ENCODE measurements at regions not wholly inside any gene's neighbourhood (a gene's known extent, or its start where the extent isn't known, plus 50 kb on each side); places are given as distances from the start of the nearest gene placed in this dataset.

DNA sequence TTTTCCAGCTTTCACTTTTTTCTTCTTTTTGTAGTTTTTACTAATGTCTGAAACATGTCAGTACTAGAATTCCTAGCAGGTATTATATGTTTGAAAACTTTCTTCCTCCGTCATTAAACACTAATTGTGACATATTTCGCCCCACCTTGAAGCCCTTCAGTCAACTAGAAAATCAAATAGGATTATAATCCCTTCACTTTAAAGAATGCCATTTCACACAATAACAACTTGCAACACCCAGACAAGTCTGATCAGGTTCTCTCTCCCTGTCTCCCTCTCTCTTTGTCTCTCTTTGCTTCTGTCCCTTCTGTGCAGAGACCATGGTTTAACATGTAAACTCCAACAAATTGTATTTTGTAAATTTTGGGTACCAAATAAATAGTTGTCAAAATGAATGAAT, 373.5 kb downstream of the SEMA3D start:
- Histone ChIP-seq H3K4me1 (ENCODE audit: control insufficient read depth, insufficient read depth, low read length) (no peaks in the 10 kb centered on the region), H3K27me3 (ENCODE audit: control insufficient read depth, insufficient read depth) (no peaks in the 10 kb centered on the region), H3K9me3 (ENCODE audit: control insufficient read depth, low read length) (no peaks in the 10 kb centered on the region), H3K27ac (ENCODE audit: low read length) (no peak overlapping the region), H3K4me3 (ENCODE audit: low read length) (no peak overlapping the region)
- intact Hi-C loops (cut with DNase I) = no loop called here
- ATAC-seq (no peak), DNase-seq (no peak)
- WGBS = 95% methylated on average over 2 of the region's 2 CpGs

DNA sequence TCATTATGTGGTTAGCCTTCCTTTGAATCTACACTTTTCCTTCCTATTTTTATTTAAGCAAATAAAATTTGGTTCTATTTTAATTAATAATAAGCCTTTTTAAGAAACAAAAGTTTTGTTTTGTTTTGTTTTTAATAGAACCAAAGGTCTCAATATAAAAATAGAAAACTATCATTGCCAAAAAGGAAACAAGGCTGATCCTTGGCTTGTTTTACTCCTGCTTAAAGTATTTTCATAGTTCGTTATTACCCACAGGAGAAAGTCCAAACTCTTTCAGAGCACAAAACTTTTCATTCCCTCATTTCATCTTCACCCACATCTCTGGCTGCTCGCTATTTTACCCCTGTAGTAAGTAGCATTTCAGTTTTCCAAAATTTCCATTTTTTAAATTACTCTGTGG, 374.8 kb downstream of the SEMA3D start:
- intact Hi-C loops (cut with DNase I) = no loop called here
- Histone ChIP-seq H3K9me3 (ENCODE audit: control insufficient read depth, low read length) (no peaks in the 10 kb centered on the region), H3K27ac (ENCODE audit: low read length) (no peak overlapping the region), H3K27me3 (ENCODE audit: control insufficient read depth, insufficient read depth) (no peaks in the 10 kb centered on the region), H3K4me3 (ENCODE audit: low read length) (no peak overlapping the region), H3K4me1 (ENCODE audit: control insufficient read depth, insufficient read depth, low read length) (no peaks in the 10 kb centered on the region)
- DNase-seq (no peak), ATAC-seq (no peak)
- WGBS = 31% methylated on average over 2 of the region's 2 CpGs

DNA sequence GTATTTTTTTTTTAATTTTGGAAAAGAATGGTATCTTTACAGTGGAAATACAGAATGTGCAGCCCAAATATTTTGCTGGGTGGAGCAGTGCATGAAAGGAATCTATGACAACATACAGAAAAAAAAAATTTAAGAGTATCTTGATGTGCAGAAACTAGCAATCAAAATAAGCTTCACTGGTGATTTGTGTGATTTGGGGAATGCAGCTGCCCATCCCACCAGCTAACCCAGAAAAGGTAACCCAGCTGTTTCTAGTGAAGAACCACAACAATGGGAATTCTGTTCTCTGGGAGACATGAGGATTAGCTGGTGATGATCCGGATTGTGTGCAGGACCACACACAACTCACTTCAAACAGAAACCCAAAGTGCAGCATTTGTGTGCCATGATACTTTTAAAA, 375.5 kb downstream of the SEMA3D start:
- 44% methylated on average over 1 of the region's 1 CpG for WGBS
- intact Hi-C loops (cut with DNase I) = no loop called here

DNA sequence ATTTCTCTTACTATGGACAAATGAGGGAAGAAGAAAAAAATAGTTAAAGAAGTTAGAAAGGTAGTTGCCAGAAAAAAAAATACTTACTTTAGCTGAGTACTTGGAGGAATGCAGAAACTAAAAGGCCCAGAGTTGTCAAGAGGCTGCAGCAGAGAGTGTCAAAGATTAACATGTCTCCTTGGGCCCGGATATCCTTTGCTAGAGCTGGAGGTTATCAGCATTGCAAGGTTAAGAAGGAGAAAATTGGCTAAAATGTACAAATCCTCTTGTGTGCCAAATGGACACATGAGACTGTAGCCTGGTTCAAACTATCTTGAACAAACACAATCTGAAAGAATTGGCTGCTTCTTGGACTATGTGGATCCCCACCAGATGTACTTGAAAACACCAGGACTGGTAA, 377.0 kb downstream of the SEMA3D start:
- Histone ChIP-seq H3K9me3 (ENCODE audit: control insufficient read depth, low read length) (no peaks in the 10 kb centered on the region), H3K27ac (ENCODE audit: low read length) (no peak overlapping the region), H3K4me3 (ENCODE audit: low read length) (no peak overlapping the region), H3K4me1 (ENCODE audit: control insufficient read depth, insufficient read depth, low read length) (no peaks in the 10 kb centered on the region), H3K27me3 (ENCODE audit: control insufficient read depth, insufficient read depth) (no peaks in the 10 kb centered on the region)
- WGBS = 27% methylated on average over 1 of the region's 1 CpG
- ATAC-seq (peak; percentile 55 to 62), DNase-seq (no peak)
- intact Hi-C loops (cut with DNase I) = no loop called here

More for the DNA sequence above, 375.5 kb downstream of the SEMA3D start:
- no peak overlapping the region for H3K4me3 ChIP-seq (ENCODE audit: low read length)
- DNase-seq (no peak), ATAC-seq (no peak)
- H3K27me3 ChIP-seq (ENCODE audit: control insufficient read depth, insufficient read depth) = no peaks in the 10 kb centered on the region
- no peaks in the 10 kb centered on the region for H3K9me3 ChIP-seq (ENCODE audit: control insufficient read depth, low read length)
- H3K27ac ChIP-seq (ENCODE audit: low read length) = peak overlapping the region; percentile 45
- no peaks in the 10 kb centered on the region for H3K4me1 ChIP-seq (ENCODE audit: control insufficient read depth, insufficient read depth, low read length)

DNA sequence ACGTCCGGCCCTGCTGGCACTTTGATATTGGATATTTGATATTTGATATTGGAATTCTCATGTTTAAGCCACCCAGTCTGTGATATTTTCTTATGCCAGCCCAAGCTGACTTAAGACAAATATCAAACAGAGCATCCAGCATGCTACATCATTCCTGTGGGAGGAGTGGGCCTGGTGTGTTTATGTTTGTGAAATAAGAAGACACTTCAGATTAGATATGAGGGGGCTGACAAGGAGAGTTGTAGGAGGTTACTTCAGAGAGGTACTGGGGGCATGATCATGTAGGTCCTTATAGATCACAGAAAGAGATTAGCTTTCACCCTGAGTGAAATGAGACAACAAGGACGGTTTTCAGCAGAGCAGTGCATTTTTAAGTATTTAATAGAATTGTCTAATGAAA, 382.9 kb downstream of the SEMA3D start:
- Histone ChIP-seq H3K4me1 (ENCODE audit: control insufficient read depth, insufficient read depth, low read length) (no peaks in the 10 kb centered on the region), H3K27me3 (ENCODE audit: control insufficient read depth, insufficient read depth) (no peaks in the 10 kb centered on the region), H3K4me3 (ENCODE audit: low read length) (no peak overlapping the region), H3K9me3 (ENCODE audit: control insufficient read depth, low read length) (no peaks in the 10 kb centered on the region), H3K27ac (ENCODE audit: low read length) (no peak overlapping the region)
- intact Hi-C loops (cut with DNase I) = no loop called here
- DNase-seq = no peak
- ATAC-seq = no peak
- 89% methylated on average over 3 of the region's 3 CpGs for WGBS

DNA sequence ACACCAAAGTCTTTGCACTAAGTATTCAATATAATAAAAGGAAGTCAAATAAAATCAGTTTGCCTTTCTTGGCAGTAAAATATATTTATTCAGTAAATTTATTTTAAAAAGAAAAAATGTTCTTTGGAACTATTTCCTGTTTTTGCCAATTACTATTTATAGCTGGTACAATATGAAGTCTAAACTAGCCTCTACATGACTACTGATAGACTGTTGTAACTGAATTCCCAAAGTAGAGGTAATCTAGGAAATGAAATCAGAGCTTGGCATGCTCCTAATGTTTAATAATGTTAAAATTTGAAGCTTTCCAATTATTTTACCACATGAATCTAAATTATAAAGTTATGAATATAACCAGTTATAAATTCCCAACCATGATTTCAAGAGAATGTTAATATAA, 385.5 kb downstream of the SEMA3D start:
- Histone ChIP-seq H3K27me3 (ENCODE audit: control insufficient read depth, insufficient read depth) (no peaks in the 10 kb centered on the region), H3K27ac (ENCODE audit: low read length) (no peak overlapping the region), H3K4me1 (ENCODE audit: control insufficient read depth, insufficient read depth, low read length) (no peaks in the 10 kb centered on the region), H3K4me3 (ENCODE audit: low read length) (no peak overlapping the region), H3K9me3 (ENCODE audit: control insufficient read depth, low read length) (no peaks in the 10 kb centered on the region)
- no peak for DNase-seq
- intact Hi-C loops (cut with DNase I) = no loop called here
- no peak for ATAC-seq

DNA sequence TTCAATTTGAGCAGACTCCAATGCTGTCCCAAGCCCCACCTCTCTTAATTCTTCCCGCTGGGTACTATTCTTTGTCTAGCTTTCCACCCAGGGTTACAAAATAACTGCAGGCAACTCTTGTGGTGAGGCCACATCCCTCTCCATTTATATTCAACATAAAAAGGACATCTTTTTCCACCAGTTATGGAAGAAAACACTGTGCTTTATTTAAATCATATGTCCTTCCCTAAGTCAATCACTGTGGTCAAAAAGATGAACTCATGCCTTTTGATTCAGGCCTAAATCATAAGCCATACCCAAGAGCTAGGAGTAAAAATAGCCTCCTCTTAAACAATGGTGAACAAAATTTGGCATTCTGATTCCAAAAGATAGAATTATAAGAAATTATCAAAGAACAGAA, 386.0 kb downstream of the SEMA3D start:
- ATAC-seq (no peak), DNase-seq (no peak)
- H3K9me3 ChIP-seq (ENCODE audit: control insufficient read depth, low read length) = no peaks in the 10 kb centered on the region
- WGBS = 87% methylated on average over 1 of the region's 1 CpG
- H3K27ac ChIP-seq (ENCODE audit: low read length) = no peak overlapping the region
- H3K4me3 ChIP-seq (ENCODE audit: low read length) = no peak overlapping the region
- H3K4me1 ChIP-seq (ENCODE audit: control insufficient read depth, insufficient read depth, low read length) = no peaks in the 10 kb centered on the region
- intact Hi-C loops (cut with DNase I) = no loop called here
- no peaks in the 10 kb centered on the region for H3K27me3 ChIP-seq (ENCODE audit: control insufficient read depth, insufficient read depth)

DNA sequence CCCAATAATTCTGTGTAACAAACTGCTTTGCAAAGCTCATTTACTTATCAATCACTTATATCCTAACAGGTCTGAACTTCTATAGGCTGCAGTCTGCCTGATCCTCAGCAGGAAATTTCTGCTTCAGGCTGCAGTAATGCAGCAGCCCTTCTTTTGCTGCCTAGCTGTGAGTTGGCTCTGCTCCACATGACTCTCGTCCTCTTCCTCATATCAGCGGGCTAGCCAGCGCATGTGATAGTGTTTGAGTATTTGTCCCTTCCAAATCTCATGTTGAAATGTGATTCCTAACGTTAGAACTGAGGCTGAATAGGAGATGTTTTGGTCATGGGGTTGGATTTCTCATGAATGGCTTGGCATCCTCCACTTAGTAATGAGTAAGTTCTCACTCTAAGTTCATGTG, 387.8 kb downstream of the SEMA3D start:
- peak; percentile 24 to 57 (median 40) for DNase-seq
- intact Hi-C loops (cut with DNase I) = no loop called here
- Histone ChIP-seq H3K27ac (ENCODE audit: low read length) (no peak overlapping the region), H3K4me3 (ENCODE audit: low read length) (no peak overlapping the region), H3K27me3 (ENCODE audit: control insufficient read depth, insufficient read depth) (no peaks in the 10 kb centered on the region), H3K4me1 (ENCODE audit: control insufficient read depth, insufficient read depth, low read length) (no peaks in the 10 kb centered on the region), H3K9me3 (ENCODE audit: control insufficient read depth, low read length) (no peaks in the 10 kb centered on the region)
- ATAC-seq = peak; percentile 51
- 25% methylated on average over 4 of the region's 4 CpGs for WGBS

DNA sequence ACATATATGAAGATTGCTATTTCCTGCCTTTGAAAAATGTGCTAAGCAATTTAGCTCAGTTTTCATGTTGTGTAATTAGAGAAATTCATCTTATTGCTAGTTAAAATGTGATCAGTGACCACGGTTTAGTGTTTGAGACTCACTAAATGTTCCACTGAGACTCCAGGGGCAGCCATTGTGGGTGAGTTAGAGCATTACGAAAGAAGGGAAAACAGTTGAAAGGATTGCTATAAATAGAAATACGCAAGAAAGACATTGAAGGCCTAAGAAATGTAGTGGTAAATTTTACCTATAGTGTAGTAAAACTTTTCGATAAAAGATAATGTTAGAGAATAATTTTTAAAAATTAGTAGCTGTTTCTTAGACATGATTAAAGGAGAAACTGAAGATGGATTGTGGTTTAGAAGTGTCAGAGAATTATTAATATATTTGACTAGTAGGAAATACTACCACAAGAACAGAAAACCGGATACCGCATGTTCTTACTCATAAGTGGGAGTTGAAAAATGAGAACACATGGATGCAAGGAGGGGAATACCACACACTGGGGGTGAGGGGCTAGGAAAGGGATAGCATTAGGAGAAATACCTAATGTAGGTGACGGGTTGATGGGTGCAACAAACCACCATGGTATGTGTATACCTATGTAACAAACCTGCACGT, 394.5 kb downstream of the SEMA3D start:
- Histone ChIP-seq H3K27ac (ENCODE audit: low read length) (no peak overlapping the region), H3K4me3 (ENCODE audit: low read length) (no peak overlapping the region), H3K27me3 (ENCODE audit: control insufficient read depth, insufficient read depth) (no peaks in the 10 kb centered on the region), H3K4me1 (ENCODE audit: control insufficient read depth, insufficient read depth, low read length) (no peaks in the 10 kb centered on the region), H3K9me3 (ENCODE audit: control insufficient read depth, low read length) (no peaks in the 10 kb centered on the region)
- no peak for ATAC-seq
- intact Hi-C loops (cut with DNase I) = no loop called here
- no peak for DNase-seq
- 86% methylated on average over 8 of the region's 8 CpGs for WGBS

DNA sequence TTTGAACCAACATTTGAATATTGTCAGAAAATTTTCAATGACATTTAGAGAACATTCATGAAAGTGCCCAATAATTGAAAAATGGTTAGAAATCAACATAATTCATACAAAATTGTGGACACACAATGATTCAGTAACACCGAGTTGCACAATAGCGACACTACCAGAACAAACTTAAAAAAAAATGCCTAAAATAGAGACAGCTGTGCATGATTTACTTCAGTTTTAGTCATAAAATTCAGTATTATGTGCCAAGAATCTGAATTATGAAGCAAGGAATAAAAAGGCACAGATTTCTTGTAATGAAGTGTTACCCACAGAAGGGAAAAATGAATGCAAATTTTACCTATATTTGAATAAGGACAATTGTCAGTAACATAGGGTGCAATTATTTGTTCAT, 396.0 kb downstream of the SEMA3D start:
- intact Hi-C loops (cut with DNase I) = no loop called here
- Histone ChIP-seq H3K4me3 (ENCODE audit: low read length) (no peak overlapping the region), H3K27ac (ENCODE audit: low read length) (no peak overlapping the region), H3K27me3 (ENCODE audit: control insufficient read depth, insufficient read depth) (no peaks in the 10 kb centered on the region), H3K9me3 (ENCODE audit: control insufficient read depth, low read length) (no peaks in the 10 kb centered on the region), H3K4me1 (ENCODE audit: control insufficient read depth, insufficient read depth, low read length) (no peaks in the 10 kb centered on the region)
- DNase-seq (peak in 1 of 3 donors; percentile 1), ATAC-seq (no peak)
- 60% methylated on average over 2 of the region's 2 CpGs for WGBS

DNA sequence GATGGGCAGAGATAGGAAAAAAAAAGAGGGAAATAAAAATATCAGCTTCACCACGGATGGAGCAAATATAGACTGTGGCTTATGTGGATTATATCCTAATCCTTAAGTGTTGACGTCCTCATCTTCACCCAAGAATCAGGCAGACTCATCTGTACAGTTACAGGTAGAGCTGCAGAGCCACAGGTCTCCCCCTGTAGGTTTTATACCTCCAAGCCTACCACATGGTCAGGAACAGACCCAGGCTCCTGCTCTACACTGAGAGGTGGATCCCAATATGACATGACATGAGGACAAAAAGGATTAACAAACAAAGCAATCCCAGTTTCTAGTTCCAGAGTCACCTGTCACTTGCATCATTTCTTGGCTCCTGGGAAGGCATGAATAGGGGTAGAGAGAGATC, 400.8 kb downstream of the SEMA3D start:
- no peaks in the 10 kb centered on the region for H3K27me3 ChIP-seq (ENCODE audit: control insufficient read depth, insufficient read depth)
- intact Hi-C loops (cut with DNase I) = no loop called here
- 67% methylated on average over 2 of the region's 2 CpGs for WGBS
- no peak overlapping the region for H3K27ac ChIP-seq (ENCODE audit: low read length)
- ATAC-seq (no peak), DNase-seq (no peak)
- no peak overlapping the region for H3K4me3 ChIP-seq (ENCODE audit: low read length)
- H3K4me1 ChIP-seq (ENCODE audit: control insufficient read depth, insufficient read depth, low read length) = no peaks in the 10 kb centered on the region
- no peaks in the 10 kb centered on the region for H3K9me3 ChIP-seq (ENCODE audit: control insufficient read depth, low read length)

DNA sequence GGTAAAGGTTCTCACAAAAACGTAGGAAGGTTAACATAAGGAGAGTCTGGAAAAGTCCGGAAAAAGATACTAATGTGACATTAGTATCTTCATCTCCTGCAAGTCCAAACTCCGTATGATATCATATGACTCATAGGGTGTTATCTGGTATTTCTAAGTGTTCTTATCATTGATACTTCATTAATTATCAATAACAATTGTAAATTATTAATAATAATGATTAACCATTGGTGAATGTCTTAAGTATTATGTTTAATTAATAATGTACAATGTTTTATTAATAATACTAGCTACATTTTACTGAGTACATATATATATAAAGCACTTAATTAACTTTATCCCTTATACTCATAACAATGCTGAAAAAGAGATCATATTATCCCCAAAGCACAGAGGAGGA, 402.4 kb downstream of the SEMA3D start:
- Histone ChIP-seq H3K4me1 (ENCODE audit: control insufficient read depth, insufficient read depth, low read length) (no peaks in the 10 kb centered on the region), H3K9me3 (ENCODE audit: control insufficient read depth, low read length) (no peaks in the 10 kb centered on the region), H3K4me3 (ENCODE audit: low read length) (no peak overlapping the region), H3K27ac (ENCODE audit: low read length) (no peak overlapping the region), H3K27me3 (ENCODE audit: control insufficient read depth, insufficient read depth) (no peaks in the 10 kb centered on the region)
- intact Hi-C loops (cut with DNase I) = no loop called here
- WGBS = 85% methylated on average over 3 of the region's 3 CpGs
- DNase-seq = no peak
- ATAC-seq = no peak

All from right cardiac atrium (tissue), 5 donors.